Caki2 (cell line): ENCODE measurements at regions not wholly inside any gene's neighbourhood (a gene's known extent, or its start where the extent isn't known, plus 50 kb on each side); places are given as distances from the start of the nearest gene placed in this dataset.
"Not testable (repeated sequence)": the region's sequence is repeated elsewhere in the genome, so short reads cannot be mapped to it uniquely, and the experiment has no call there.

ENCODE experiments used
- DNase-seq: peaks from one replicate; pipeline ENCODE4 v3.0.0-alpha.2; 2015; ENCODE audit warnings: low read depth
- in situ Hi-C: cut with HindIII; loops from 2 replicates; pipeline ENCODE4 v1.10.0; 2016; ENCODE audit warnings: low sequenced_read_pairs, low pct_unique_long_range_greater_than_20kb, mixed read lengths

DNA sequence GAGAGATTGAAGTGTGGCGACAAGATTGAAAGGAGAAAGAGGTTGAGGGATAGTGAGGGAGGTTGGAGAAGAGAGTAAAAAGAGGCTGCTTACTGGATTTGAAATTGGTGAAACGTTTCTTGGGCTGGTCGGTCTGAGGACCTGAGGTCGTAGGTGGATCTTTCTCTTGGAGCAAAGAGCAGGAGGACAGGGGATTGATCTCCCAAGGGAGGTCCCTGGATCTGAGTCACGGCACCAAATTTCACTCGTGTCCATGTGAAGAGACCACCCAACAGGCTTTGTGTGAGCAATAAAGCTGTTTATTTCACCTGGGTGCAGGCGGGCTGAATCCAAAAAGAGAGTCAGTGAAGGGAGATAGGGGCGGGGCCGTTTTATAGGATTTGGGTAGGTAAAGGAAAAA is 1027.3 kb downstream of the DNAJB9 start:
- in situ Hi-C loops, DNase-seq: not testable (repeated sequence)

- DNase-seq: no peak
- in situ Hi-C loops: no loop called here
These were observed 1042.0 kb downstream of the DNAJB9 start for GRCh38 chr7:109611656-109612055.

GRCh38 chr7:109616551-109617069 is 1046.9 kb downstream of the DNAJB9 start:
- in situ Hi-C loops: no loop called here
- DNase-seq: no peak

DNA sequence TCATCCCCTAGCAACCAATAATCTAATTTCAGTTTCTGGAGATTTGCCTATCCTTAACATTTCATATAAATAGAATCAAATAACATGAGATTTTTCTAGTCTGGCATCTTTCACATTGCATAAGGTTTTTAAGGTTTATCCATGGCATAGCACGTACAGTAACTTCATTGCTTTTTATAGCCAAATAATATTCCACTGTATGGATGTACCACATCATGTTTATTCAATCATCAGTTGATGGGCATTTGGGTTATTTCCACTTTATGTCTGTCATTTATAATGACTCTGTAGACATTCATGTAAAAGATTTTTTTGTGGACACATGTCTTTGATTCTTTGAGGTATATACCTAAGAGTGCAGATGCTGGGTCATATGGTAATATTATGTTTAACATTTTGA is 1052.6 kb downstream of the DNAJB9 start:
- in situ Hi-C loops: no loop called here

GRCh38 chr7:109632890-109633289 is 1063.2 kb downstream of the DNAJB9 start:
- in situ Hi-C loops: not testable (repeated sequence)

More for the DNA sequence above, 1052.6 kb downstream of the DNAJB9 start:
- DNase-seq: no peak

DNA sequence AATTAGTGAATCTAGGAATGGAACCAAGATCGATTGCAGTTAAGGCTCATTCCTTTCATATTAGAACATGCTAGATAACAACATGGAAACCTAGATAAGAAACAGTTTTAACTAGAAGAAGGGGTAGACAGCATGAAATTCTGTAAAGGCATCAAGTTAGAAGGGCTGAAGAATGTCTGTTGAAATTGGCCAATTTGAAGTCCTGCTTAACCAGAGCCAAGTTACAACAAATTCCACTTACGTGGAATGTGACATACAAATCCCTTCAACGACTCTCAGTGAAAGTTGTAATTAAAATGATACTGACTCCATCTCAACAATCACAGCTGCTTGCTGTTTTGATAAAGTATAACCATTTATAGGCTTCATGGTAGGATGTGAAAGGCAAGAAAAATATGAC is 1065.7 kb downstream of the DNAJB9 start:
- DNase-seq: no peak
- in situ Hi-C loops: no loop called here

More at GRCh38 chr7:109632890-109633289, 1063.2 kb downstream of the DNAJB9 start:
- DNase-seq: not testable (repeated sequence)

DNA sequence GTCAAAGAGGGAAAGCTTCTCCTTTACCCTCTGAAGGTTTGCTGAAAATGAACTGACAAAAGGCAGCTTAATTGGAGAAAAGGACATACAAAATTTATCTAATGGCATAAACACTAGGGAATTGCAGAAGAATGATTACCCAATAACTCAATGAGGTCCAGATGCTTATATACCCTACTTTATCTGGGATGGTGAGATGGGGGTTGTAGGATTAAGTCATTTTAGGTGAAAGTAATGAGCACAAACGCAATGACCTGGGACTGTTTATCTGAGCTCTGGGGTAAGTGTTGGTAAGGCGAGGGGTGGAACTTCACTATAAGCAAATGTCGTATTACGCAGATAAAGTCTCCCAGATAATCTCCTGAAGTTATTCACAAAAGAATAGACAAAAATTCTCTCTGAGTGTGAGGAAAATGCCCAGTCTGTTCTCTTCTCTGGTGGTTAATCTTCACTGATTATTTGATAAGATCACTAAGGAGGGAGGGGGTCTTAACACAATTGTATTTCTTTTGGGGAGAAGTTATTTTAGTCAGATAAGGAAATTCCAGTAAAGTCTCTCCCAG is 1067.8 kb downstream of the DNAJB9 start:
- no peak for DNase-seq
- in situ Hi-C loops: no loop called here

DNA sequence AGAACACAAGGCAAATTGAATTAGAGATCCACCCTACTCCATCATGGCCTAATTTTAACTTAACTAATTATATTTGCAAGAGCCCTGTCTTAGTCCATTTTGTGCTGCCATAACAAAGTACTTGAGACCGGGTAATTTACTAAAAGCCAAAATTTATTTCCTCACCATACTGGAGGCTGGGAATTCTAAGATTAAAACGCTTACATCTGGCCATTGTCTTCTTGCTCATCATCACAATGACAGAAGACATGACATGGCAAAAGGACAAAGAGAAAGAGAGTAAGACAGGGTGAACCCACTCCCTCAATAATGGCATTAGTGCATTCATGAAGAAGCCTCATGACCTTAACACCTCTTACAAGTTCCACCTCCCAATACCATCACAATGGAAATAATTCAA is 1068.6 kb downstream of the DNAJB9 start:
- in situ Hi-C loops: no loop called here
- no peak for DNase-seq

DNA sequence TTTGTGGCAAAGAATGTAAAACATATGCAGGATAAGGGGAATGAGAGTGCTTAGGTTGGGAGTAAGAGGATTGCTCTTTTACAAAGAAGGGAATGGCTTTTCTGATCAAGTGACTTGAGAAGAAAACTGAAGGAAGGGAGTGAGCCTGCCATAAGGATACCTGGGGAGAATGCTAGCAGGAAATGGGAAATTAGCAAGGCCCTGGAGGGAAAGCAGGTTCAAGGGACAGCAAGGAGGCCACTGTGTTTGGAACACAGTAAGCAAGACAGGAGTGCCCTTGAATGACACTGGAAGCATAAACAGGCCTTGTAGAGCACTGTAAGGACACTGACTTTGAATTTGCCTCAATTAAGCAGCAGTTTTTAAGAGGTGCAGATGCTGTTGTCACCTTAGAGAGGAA is 1069.9 kb downstream of the DNAJB9 start:
- in situ Hi-C loops: no loop called here
- no peak for DNase-seq

- no peak for DNase-seq
- in situ Hi-C loops: no loop called here
These were observed 1071.8 kb downstream of the DNAJB9 start for GRCh38 chr7:109641445-109641844.

DNA sequence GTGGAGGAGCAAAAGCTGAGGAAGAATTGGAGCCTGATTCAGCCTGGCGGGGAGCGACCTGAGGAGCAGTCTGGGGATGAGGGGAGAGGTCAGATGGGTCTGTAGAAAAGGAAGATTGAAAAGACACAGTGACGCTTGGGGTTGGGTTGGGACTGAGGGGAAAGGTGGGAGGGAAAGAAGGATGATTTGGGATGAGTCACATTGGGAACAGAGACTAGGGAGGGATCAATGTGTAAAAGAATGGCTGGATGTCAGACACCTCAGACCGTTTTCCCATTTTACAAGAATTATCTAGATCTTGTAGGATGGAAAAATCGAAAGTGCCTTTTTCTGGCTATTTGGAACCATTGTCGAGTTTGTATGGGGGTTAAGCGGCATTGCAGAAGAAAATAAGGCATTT is 1076.5 kb downstream of the DNAJB9 start:
- DNase-seq: no peak
- in situ Hi-C loops: no loop called here

DNA sequence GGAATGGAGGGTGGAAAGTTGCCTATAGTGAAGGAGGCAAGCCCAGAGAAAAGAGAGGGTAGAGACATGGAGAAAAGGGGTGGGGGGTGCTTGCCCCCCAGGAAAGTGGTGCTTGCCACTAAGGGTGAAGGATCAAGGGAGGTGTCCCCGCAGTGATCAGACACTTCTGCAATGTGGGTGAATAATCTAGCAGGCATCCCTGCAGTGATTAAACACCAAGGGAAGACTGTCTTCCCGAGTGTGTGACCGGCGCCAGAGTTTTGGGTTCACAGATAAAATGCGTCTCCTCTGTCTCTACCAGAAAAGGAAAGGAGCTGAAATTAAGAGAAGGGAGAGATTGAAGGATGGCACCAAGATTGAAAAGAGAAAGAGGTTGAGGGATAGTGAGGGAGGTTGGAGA is 1076.9 kb downstream of the DNAJB9 start:
- in situ Hi-C loops, DNase-seq: not testable (repeated sequence)

- in situ Hi-C loops: not testable (repeated sequence)
These were observed 1077.6 kb downstream of the DNAJB9 start for GRCh38 chr7:109647263-109647662.

GRCh38 chr7:109659261-109659660 is 1089.6 kb downstream of the DNAJB9 start:
- in situ Hi-C loops: no loop called here
- no peak for DNase-seq

More at GRCh38 chr7:109647263-109647662, 1077.6 kb downstream of the DNAJB9 start:
- DNase-seq: not testable (repeated sequence)

- in situ Hi-C loops: no loop called here
- DNase-seq: no peak
These were observed 1090.7 kb downstream of the DNAJB9 start for GRCh38 chr7:109660401-109660800.

DNA sequence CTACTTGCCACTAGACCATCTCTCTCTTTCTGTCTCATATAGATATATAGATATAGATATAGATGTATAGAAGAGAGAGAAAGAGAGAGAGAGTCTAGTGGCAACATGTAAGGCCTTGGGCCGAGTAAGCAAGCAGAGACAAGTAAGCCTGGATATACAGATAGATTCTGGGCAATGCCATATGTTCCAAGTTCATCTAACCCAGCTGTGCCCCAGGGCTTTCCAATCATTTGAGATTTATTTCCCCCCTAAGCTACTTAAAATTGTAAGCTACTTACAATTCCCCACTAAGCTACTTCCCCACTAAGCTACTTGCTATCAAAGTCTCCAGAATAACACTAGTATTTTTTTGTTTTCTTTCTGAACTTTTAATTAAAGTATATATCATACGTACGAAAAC is 1094.1 kb downstream of the DNAJB9 start:
- in situ Hi-C loops: no loop called here
- DNase-seq: no peak

- DNase-seq, in situ Hi-C loops: not testable (repeated sequence)
These were observed 1117.6 kb downstream of the DNAJB9 start for GRCh38 chr7:109687269-109687668.

GRCh38 chr7:109692613-109693012 is 1122.9 kb downstream of the DNAJB9 start:
- in situ Hi-C loops, DNase-seq: not testable (repeated sequence)

DNA sequence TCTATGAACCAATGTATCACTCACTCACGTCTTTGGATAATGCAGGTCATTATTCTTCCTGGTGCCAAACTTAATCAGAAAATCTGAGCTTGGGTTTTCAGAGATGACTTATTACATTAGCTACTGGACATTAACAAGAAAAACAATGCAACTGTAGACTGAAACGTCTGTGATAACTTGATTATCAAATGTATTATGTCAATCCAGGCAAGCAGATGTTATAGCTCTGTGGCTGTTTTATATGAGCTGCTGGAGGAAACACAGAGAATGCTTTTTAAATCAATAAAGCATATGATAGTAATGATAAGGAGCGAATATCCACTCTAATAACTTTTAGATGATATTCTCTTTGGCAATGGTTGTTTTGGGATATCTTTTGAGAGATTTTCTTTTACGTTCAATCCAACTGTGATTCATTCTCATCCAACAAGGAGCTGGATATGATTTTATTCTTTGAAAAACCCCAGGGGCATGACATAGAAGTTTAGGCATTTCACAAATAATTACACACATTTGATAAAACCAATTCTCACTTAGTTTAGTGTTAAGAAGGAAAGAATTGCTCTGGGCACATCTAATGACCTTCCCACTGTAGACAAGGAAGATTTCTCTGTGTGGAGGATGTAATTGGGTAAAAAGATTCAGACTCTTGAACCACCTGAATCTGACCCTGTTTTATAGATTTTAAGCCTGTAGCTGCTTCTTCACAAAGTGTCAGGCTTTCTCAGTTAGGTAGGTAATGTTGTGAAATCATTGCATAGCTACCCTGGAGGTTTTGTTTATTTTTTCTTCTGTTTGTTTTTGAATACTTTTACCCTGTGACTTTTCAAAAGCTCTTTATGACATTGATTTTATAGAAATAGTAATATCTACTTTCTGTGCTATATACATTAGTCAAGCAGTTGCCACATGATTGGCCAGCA is 1124.7 kb downstream of the DNAJB9 start:
- in situ Hi-C loops: no loop called here
- no peak for DNase-seq
